A673 (cell line): ENCODE measurements at regions not wholly inside any gene's neighbourhood (a gene's known extent, or its start where the extent isn't known, plus 50 kb on each side); places are given as distances from the start of the nearest gene placed in this dataset.

Experiments
- BruUV-seq: library from RNA; stranded (reverse); fragments of 400-500 nt; replicated peaks from 2 replicates; lab custom pipeline; 2021; lab: Mats Ljungman, UMichigan
- CTCF ChIA-PET: fragments of 300-600 bp; sonication (Branson Sonifier 250); formaldehyde crosslinking; loops from one replicate; lab custom pipeline; 2022; ENCODE audit warnings: antibody characterized with exemption; lab: Charles Lee
- POLR2A ChIA-PET: fragments of 300-600 bp; sonication (Branson Sonifier 250); formaldehyde crosslinking; loops from one replicate; lab custom pipeline; 2022; ENCODE audit warnings: antibody characterized with exemption; ENCODE audit not compliant: low non-redundant PET; lab: Charles Lee
- DNase-seq: peaks from one replicate; pipeline ENCODE4 v3.0.0-alpha.2; 2015; ENCODE audit warnings: low spot score
- H3K27ac ChIP-seq: fragments of 200-600 bp; sonication (generic); 2 replicates; pipeline ENCODE4 v1.5.1; 2016; ENCODE audit warnings: mixed run types, low read depth, mild to moderate bottlenecking, mixed read lengths, antibody characterized with exemption, low read length; ENCODE audit not compliant: poor library complexity, severe bottlenecking
- H3K27me3 ChIP-seq: fragments of 200-600 bp; sonication (generic); replicated peaks from 2 replicates; pipeline ENCODE4 v1.6.1; 2017; ENCODE audit warnings: mixed run types, low read depth, mild to moderate bottlenecking, mixed read lengths, antibody characterized with exemption, low read length; ENCODE audit not compliant: insufficient read depth, poor library complexity
- H3K36me3 ChIP-seq: fragments of 200-600 bp; sonication (generic); 2 replicates; pipeline ENCODE4 v1.6.1; 2016; ENCODE audit warnings: mixed run types, mild to moderate bottlenecking, mixed read lengths, antibody characterized with exemption, low read length; ENCODE audit not compliant: insufficient read depth, poor library complexity, severe bottlenecking
- H3K4me1 ChIP-seq: fragments of 200-600 bp; sonication (generic); 2 replicates; pipeline ENCODE4 v1.6.1; 2017; ENCODE audit warnings: mixed run types, mild to moderate bottlenecking, mixed read lengths, antibody characterized with exemption, low read length; ENCODE audit not compliant: insufficient read depth, poor library complexity, severe bottlenecking
- H3K4me3 ChIP-seq: fragments of 200-600 bp; sonication (generic); 2 replicates; pipeline ENCODE4 v1.5.1; 2016; ENCODE audit warnings: low read depth, mixed run types, mild to moderate bottlenecking, mixed read lengths, low read length; ENCODE audit not compliant: poor library complexity, severe bottlenecking
- H3K9me3 ChIP-seq: fragments of 200-600 bp; sonication (generic); 2 replicates; pipeline ENCODE4 v1.6.1; 2016; ENCODE audit warnings: mixed run types, low read depth, mild to moderate bottlenecking, mixed read lengths, antibody characterized with exemption, low read length; ENCODE audit not compliant: poor library complexity, severe bottlenecking
- EZH2 ChIP-seq: fragments of 200-600 bp; sonication (generic); IDR thresholded peaks from 2 replicates; pipeline ENCODE4 v1.6.1; 2017; ENCODE audit warnings: borderline replicate concordance, low read depth, mild to moderate bottlenecking, mixed read lengths, antibody characterized with exemption, low read length; ENCODE audit not compliant: poor library complexity, severe bottlenecking
- intact Hi-C: fragments of 100-400 bp; cut with micrococcal nuclease; formaldehyde crosslinking; loops from one replicate; pipeline ENCODE4 v1.10.0; 2022; ENCODE audit not compliant: unreplicated experiment
- TF ChIP-seq, protein P1 (sequence below): fragments of 300-800, 200-600 bp; sonication (generic); conservative IDR thresholded peaks from 2 replicates; pipeline ENCODE4 v1.5.1; 2017; ENCODE audit warnings: low read depth, mild to moderate bottlenecking, antibody characterized with exemption, low read length, moderate library complexity, mixed read lengths

DNA sequence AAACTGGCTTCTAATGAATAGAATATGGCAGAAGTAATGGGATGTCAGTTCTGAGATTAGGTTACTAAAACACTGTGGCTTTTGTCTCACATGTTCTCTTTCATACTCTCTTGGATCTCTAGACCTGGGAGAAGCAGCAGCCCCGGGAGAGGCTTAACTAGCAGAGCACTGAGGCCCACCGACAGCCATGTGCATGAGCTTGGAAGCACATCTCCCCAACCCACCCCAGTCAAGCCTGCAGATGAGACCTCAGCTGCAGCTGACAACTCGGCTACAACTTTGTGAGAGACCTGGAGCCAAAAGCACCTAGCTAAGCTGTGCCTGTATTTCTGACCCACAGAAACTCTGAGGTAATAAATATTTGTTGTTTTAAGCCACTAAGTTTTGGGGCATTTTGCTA lies 100.8 kb downstream of the TRIM29 start:
- no peaks in the 10 kb centered on the region for H3K4me1 ChIP-seq
- TF ChIP-seq, protein P1, sequence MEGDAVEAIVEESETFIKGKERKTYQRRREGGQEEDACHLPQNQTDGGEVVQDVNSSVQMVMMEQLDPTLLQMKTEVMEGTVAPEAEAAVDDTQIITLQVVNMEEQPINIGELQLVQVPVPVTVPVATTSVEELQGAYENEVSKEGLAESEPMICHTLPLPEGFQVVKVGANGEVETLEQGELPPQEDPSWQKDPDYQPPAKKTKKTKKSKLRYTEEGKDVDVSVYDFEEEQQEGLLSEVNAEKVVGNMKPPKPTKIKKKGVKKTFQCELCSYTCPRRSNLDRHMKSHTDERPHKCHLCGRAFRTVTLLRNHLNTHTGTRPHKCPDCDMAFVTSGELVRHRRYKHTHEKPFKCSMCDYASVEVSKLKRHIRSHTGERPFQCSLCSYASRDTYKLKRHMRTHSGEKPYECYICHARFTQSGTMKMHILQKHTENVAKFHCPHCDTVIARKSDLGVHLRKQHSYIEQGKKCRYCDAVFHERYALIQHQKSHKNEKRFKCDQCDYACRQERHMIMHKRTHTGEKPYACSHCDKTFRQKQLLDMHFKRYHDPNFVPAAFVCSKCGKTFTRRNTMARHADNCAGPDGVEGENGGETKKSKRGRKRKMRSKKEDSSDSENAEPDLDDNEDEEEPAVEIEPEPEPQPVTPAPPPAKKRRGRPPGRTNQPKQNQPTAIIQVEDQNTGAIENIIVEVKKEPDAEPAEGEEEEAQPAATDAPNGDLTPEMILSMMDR: no peak
- no peak for TF ChIP-seq EZH2
- H3K36me3 ChIP-seq: no peaks in the 10 kb centered on the region
- no peak overlapping the region for H3K4me3 ChIP-seq
- BruUV-seq: no TSS peak
- H3K27ac ChIP-seq: no peak overlapping the region
- ChIA-PET CTCF (interaction anchor here (0.6 kb wide), 1 partner anchor 1527 kb away, joined by 3 read pairs; no protein-coding TSS in a partner anchor), POLR2A (interaction anchor here (0.6 kb wide), 1 partner anchor 1805 kb away, joined by 3 read pairs; no protein-coding TSS in a partner anchor)
- H3K27me3 ChIP-seq: no peaks in the 10 kb centered on the region
- DNase-seq: no peak
- no peaks in the 10 kb centered on the region for H3K9me3 ChIP-seq
- intact Hi-C loops: no loop called here

DNA sequence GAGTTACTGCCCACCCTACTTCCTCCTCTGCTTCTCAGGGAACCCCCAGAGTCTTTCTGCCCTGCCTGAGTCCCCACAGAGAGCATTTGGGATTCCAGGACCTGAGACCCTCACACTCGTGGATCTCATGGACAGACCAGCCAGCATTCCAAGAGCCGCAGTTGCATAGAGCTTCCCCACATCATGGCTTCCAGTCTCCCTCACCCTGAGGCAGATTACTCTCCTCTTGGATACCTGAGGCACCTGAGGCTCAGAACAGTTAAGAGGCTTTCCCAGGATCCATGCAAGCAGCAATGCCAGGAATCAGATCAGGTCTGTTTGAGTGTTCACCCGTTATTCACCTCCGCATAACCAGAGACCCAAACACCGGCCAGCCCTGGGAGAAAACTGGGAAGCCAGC lies 102.2 kb downstream of the TRIM29 start:
- intact Hi-C loops: no loop called here
- TF ChIP-seq EZH2: no peak
- TF ChIP-seq, protein P1: no peak
- Histone ChIP-seq H3K4me3 (no peak overlapping the region), H3K4me1 (no peaks in the 10 kb centered on the region), H3K36me3 (no peaks in the 10 kb centered on the region), H3K27me3 (no peaks in the 10 kb centered on the region), H3K9me3 (no peaks in the 10 kb centered on the region), H3K27ac (no peak overlapping the region)
- BruUV-seq: no TSS peak
- ChIA-PET CTCF (no interaction called here), POLR2A (no interaction called here)
- no peak for DNase-seq

DNA sequence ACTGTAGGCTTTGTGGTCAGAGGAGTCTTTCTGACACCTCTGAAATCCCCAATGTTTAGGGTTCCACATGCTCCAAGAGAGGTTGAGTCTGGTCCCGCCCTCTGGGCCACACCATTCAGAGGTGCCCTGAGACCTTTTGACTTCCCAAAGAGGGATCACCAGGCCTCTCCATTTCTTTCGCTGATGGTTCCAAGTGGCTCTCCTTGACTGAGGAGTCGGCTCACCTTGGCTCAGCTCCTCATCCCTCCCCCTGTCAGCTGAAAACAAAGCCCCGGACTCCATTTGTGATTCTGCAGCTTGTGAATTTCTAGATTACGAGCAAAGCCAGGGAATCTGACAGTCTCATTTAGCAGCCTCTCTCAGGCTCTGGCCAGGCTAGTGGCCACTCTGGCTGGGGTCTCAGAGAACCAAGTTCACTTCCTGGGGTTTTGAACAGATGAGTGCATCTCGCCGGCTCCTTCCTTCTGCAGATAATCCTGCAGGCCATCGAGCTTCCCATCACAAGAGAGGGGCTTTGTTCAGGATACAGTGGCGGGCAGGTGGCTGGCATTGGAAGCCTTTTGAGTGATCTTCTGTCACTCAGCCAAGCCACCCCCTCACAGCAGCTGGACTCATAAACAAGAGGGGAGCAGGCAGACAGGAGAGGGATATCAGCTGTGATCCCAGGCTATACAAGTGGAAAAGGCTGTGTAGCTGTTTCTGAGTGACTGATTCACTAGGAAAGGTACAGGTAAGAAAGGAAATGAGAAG lies 102.9 kb downstream of the TRIM29 start:
- CTCF ChIA-PET: no interaction called here
- Histone ChIP-seq H3K4me3 (no peak overlapping the region), H3K27ac (no peak overlapping the region), H3K9me3 (no peaks in the 10 kb centered on the region), H3K36me3 (no peaks in the 10 kb centered on the region), H3K27me3 (no peaks in the 10 kb centered on the region), H3K4me1 (no peaks in the 10 kb centered on the region)
- no TSS peak for BruUV-seq
- TF ChIP-seq, protein P1: no peak
- TF ChIP-seq EZH2: no peak
- no peak for DNase-seq
- intact Hi-C loops: no loop called here
- POLR2A ChIA-PET: no interaction called here
